Coronary artery (tissue), 2 donors: ENCODE measurements at regions not wholly inside any gene's neighbourhood (a gene's known extent, or its start where the extent isn't known, plus 50 kb on each side); places are given as distances from the start of the nearest gene placed in this dataset.

Experiments used
- DNase-seq: peaks from one replicate; pipeline ENCODE4 v3.0.0-alpha.2; 2017; ENCODE audit warnings: low spot score
- H3K27ac ChIP-seq, 2 donors: fragments of 200-600 bp; sonication (generic); one replicate each; pipeline ENCODE4 v1.5.1; 2016 to 2019
- H3K4me3 ChIP-seq: fragments of 200-600 bp; sonication (generic); 2 replicates; pipeline ENCODE4 v1.5.1; 2016; ENCODE audit warnings: mild to moderate bottlenecking, moderate library complexity
- CTCF ChIP-seq: fragments of 200-600 bp; sonication (generic); IDR thresholded peaks from one replicate; pipeline ENCODE4 v1.5.1; 2019; ENCODE audit warnings: antibody characterized with exemption

- no peak for TF ChIP-seq CTCF
- no peak overlapping the region for H3K27ac ChIP-seq
- H3K4me3 ChIP-seq: no peak overlapping the region
- no peak for DNase-seq
These were observed 75.3 kb downstream of the RIN2 start for GRCh38 chr20:19833395-19833794.

- no peak for DNase-seq
- Histone ChIP-seq H3K4me3 (no peak overlapping the region), H3K27ac (no peak overlapping the region)
- no peak for TF ChIP-seq CTCF
These were observed 76.2 kb downstream of the RIN2 start for GRCh38 chr20:19834287-19834686.

- Histone ChIP-seq H3K27ac (no peak overlapping the region), H3K4me3 (no peak overlapping the region)
- TF ChIP-seq CTCF: no peak
- DNase-seq: no peak
These were observed 76.7 kb downstream of the RIN2 start for GRCh38 chr20:19834783-19835182.

GRCh38 chr20:19835533-19836222 lies 77.6 kb downstream of the RIN2 start:
- no peak overlapping the region for H3K4me3 ChIP-seq
- TF ChIP-seq CTCF: no peak
- H3K27ac ChIP-seq: peak overlapping the region in 1 of 2 donors; percentile 52
- no peak for DNase-seq

GRCh38 chr20:19838468-19838867 lies 80.4 kb downstream of the RIN2 start:
- H3K27ac ChIP-seq: no peak overlapping the region
- no peak for TF ChIP-seq CTCF

GRCh38 chr20:19839053-19839452 lies 81.0 kb downstream of the RIN2 start:
- no peak overlapping the region for H3K27ac ChIP-seq
- no peak overlapping the region for H3K4me3 ChIP-seq
- no peak for DNase-seq
- TF ChIP-seq CTCF: no peak

More at GRCh38 chr20:19838468-19838867, 80.4 kb downstream of the RIN2 start:
- DNase-seq: no peak
- H3K4me3 ChIP-seq: no peak overlapping the region

GRCh38 chr20:19840111-19840710 lies 82.2 kb downstream of the RIN2 start:
- H3K27ac ChIP-seq: no peak overlapping the region
- no peak for TF ChIP-seq CTCF
- DNase-seq: no peak
- no peak overlapping the region for H3K4me3 ChIP-seq
